ENCODE measurements at regions not wholly inside any gene's neighbourhood (a gene's known extent, or its start where the extent isn't known, plus 50 kb on each side); places are given as distances from the start of the nearest gene placed in this dataset.
"Not testable (repeated sequence)": the region's sequence is repeated elsewhere in the genome, so short reads cannot be mapped to it uniquely, and the experiment has no call there.

DNA sequence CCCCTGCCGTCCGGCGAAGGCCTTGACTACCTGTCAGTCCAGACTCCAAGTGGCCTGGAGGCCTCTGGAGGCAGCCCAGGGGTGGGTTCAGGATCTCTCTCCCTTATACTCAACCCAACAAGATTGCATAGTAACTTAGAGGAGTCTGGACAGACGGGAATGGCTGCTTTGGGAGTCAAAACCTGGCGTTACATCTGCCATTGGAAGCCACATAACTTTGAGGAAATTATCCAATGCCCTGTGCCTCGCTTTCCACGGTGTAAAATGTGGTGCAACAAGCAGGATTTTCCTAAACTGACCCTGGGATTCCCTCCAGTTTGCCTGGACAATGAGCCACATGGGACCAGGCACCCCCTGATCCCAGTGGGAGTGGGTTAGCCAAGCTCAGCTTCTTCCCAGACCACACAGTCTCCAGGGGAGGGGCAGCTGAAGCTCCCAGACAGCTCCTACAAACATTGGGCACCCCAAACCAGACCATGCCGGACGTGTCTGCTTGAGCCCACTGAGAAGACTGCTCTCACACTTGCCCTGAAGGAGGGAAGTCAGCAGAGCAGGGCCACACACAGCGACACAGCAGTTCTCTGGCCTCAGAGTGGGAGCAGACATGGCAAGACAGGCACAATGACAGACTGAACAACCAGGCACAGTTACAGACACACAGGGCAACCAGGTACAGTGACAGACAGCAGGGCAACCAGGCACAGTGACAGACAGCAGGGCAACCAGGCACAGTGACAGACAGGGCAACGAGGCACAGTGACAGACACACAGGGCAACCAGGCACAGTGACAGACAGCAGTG lies 65.6 kb upstream of the RAB6C start:
- no peak for DNase-seq (ENCODE audit: low read depth)

DNA sequence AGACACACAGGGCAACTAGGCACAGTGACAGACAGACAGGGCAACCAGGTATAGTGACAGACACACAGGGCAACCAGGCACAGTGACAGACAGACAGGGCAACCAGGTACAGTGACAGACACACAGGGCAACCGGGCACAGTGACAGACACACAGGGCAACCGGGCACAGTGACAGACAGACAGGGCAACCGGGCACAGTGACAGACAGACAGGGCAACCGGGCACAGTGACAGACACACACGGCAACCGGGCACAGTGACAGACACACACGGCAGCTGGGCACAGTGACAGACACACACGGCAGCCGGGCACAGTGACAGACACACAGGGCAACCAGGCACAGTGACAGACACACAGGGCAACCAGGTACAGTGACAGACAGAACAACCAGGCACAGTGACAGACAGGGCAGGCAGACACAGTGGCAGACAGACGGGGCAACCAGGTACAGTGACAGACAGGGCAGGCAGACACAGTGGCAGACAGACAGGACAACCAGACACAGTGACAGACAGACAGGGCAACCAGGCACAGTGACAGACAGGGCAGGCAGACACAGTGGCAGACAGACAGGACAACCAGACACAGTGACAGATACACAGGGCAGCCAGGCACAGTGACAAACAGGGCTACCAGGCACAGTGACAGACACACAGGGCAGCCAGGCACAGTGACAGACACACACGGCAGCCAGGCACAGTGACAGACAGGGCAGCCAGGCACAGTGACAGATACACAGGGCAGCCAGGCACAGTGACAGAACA lies 64.7 kb upstream of the RAB6C start:
- no peak for DNase-seq (ENCODE audit: low read depth)

DNA sequence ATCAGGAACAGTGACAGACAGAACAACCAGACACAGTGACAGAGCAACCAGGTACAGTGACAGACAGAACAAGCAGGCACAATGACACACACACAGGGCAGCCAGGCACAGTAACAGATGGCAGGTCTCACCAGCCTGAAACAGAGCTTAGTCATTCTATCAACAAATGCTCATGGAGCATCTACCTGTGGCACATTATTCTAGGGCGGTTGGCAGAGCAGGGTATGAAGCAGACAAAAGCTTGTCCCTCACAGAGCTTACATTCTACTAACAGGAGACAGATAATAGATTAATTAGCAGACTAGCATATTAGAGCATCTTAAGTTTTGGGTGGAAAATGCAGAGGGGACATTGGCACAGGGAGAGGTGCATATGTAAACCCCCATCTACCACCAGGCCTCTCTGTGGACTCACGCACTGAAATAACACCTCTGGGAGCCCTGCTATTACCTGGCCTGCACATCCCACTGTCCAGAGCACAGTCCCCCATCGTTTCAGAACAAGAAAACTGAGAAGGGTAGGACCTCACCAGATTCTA lies 64.1 kb upstream of the RAB6C start:
- no peak for DNase-seq (ENCODE audit: low read depth)

DNA sequence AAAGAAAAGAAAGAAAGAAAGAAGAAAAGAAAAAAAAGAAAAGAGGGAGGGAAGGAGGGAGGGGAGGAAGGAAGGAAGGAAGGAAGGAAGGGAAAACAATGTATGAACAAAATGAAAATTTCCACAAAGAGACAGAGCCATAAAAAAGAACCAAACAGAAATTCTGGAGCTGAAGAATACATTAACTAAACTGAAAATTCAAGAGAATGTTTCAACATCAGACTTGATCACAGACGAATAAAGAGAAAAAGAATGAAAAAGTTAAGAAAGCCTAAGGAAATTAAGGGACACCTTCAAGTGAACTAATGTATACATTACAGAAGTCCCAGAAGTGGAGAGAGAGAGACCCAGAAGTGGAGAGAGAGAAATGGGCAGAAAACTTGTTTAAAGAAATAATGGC lies 60.9 kb upstream of the RAB6C start:
- no peak for DNase-seq (ENCODE audit: low read depth)

DNA sequence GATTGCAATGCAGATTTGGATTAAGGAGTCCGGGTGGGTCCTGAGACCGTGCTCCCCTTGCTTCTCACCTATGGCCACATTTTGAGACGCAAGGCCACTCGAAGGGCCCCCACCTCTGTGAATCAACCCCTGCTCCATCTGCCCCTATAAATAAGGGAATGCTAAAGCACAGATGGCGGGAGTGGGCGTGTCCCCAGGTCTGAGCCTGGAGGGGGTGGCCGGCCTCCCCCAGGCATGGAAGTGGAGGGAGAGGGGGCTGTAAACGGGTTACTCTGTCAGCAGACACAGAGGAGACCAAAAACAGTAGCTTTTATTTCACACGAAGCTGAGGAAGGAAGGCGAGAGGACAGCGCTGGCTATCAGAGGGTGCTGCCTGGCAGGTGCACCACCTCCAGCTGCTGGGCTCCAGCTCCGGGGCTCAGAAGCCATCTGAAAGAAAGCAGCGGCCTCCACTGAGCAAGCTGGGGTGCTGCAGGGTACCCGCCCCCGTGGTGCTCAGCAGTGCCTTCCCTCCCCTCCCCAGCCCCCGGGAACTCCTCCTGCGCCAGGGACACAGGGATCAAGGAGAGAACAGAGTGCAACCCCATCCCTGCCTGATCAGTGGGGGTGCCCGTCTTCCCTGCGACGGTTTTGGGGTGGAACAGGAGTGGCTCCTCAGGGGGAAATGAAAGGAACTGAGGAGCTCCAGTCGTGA lies 56.7 kb upstream of the RAB6C start:
- no peak for DNase-seq (ENCODE audit: low read depth)

DNA sequence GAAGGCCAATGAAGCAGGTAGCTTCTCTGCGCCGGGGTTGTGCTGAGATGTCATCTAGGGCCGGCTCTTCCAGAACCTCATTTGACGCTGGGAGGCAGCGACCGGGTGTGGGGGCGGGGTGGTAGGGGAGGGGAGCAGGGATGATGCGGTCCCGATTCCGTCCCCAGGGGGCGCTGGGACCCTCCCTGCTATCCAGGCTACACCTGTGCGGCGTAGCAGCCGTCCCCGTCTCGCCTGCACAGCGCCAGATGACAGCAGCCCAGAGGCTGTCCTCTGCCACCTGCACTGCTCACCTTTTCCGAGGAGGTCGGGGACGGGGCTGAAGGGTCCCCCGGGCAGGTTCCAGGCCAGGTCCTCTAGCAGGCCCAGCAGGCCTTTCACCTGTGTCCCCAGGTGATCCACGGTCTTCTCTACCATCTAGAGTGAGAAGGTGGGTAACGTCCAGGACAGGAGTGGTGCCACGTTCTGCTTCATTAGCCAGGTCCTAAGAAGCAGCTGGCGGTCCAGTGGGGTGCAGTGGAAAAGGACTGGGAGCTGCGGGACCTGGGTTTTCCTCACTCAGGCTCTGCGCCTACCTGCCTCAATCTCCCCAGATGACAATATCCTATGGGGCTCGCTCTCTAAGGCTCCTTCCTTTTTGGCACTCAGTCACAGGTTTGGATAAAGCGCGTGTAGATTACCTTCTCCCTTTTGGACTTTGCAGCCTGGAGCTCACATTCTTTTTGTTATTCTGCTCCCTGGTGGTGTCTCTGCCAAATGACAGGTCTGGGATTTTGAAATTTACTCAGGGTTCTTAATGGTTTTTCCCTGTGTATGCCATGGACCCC lies 56.0 kb upstream of the RAB6C start:
- no peak for DNase-seq (ENCODE audit: low read depth)

DNA sequence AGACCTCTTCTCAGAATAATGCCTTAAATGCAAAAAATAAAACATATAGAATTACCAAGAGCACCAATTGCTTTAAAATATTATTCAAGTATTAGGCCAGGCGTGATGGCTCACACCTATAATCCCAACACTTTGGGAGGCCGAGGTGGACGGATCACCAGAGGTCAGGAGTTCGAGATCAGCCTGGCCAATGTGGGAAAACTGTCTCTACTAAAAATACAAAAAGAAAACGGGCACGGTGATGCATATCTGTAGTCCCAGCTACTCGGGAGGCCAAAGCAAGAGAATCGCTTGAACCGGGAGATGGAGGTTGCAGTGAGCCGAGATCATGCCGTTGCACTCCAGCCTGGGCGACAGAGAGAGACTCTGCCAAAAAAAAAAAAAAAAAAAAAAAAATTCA lies 55.4 kb upstream of the RAB6C start:
- DNase-seq (ENCODE audit: low read depth): not testable (repeated sequence)

DNA sequence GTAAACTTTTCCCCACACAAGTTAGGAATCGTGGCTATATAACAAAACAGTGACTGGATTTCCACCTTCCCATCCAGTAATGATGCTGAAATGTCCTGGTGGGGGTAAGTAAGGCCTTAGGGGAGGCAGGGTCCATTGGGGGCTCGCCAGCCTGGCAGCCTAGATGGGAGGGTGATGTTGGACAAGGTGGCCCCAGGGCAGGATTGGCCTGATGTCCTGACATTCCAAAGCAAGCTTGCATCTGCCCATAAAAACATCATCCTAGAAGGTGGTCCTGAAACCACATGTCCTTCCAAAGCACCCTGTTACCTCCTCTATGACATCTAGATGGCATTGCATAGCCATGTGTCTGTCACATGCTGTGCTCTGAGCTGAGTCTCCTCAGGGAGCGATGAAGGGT lies 54.1 kb upstream of the RAB6C start:
- DNase-seq (ENCODE audit: low read depth): no peak

DNA sequence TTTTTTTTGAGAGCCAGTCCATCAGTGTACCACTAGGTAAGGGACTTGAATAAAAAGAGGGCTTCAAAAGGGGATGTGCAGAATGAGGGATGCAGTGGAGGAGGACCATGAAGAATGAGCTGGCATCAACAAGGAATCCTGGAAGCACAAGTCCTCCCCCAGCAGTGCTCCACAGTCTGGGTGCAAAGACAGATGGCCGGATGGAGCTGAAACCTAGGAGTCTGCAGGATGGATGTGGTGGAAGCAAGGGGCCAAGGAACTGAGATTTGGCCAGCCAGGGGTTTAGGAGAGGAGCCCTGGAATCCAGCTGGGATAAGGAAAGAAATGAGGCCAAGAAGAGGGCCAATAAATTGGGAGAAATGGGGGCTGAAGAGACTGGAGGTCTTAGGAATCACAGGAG lies 51.8 kb upstream of the RAB6C start:
- no peak for DNase-seq (ENCODE audit: low read depth)

DNA sequence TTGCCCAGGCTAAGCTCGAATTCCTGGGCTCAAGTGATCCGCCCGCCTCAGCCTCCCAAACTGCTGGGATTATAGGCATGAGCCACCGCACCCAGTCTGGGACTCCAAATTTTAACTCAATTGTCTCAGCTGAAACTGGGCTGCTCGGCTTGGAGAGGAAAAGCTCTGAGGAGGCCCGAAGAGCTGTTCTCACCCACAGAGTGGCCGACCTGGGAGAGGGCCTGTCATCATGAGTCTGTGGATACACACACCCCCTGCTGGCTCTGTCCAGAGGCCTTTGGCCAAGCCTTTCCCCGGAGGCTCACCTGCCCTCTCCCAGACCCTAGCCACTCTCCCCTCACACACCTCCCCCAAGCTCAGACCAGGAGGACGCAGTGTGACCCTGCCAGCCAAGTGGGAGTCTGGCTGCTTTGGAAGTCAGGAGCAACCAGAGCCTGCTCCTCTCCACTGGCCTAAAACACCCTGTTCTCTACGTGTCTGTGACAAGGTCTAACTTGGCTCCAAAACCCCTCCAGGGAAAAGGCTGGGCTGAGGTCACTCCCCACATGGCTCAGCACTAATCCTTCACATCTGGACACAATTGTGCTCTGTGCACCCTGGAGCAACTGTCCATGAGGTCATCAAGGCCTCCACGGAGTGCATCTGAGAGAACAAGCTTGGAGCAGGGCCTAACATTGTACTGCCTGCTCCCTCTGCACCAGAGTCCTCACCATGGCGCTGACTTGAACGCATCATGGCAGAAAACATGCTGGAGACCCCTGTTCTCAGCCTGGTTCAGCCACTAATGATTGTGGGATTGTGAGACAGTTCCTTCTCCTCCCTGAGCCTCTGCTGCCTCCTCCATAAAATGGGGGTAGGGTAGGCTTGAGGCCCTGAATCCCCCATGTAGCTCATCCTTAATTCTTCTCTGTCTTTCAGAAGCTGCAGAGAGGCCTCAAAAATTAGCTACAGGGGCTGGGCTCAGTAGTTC lies 49.9 kb upstream of the RAB6C start:
- DNase-seq (ENCODE audit: low read depth): no peak

Measured in stimulated activated CD8-positive, alpha-beta memory T cell treated with anti-CD3 and anti-CD28 coated beads, Interleukin-12 subunit alpha, Interleukin-12 subunit beta, amount 100 ng/mL, for 1 hour (primary cell).